Loucy (cell line): ENCODE measurements at regions not wholly inside any gene's neighbourhood (a gene's known extent, or its start where the extent isn't known, plus 50 kb on each side); places are given as distances from the start of the nearest gene placed in this dataset.

ENCODE experiments used
- H2AFZ ChIP-seq: fragments of 200-600 bp; sonication (generic); 2 replicates; pipeline ENCODE4 v1.6.0; 2016; ENCODE audit warnings: antibody characterized with exemption, mild to moderate bottlenecking, low read length, moderate library complexity
- H3F3A ChIP-seq: fragments of 200-600 bp; 2 replicates; pipeline ENCODE4 v1.6.0; 2016; ENCODE audit warnings: antibody characterized with exemption, low read depth, mild to moderate bottlenecking
- H3K27me3 ChIP-seq: fragments of 200-600 bp; sonication (generic); 2 replicates; pipeline ENCODE4 v1.6.1; 2014; ENCODE audit warnings: low read length, mild to moderate bottlenecking; ENCODE audit not compliant: insufficient read depth, poor library complexity, severe bottlenecking
- H3K36me3 ChIP-seq: fragments of 200-600 bp; sonication (generic); 2 replicates; pipeline ENCODE4 v1.6.1; 2016; ENCODE audit warnings: low read length; ENCODE audit not compliant: insufficient read depth
- H3K4me1 ChIP-seq: fragments of 200-600 bp; sonication (generic); 2 replicates; pipeline ENCODE4 v1.5.1; 2014; ENCODE audit warnings: low read length, mild to moderate bottlenecking; ENCODE audit not compliant: insufficient read depth, poor library complexity, severe bottlenecking
- H3K4me2 ChIP-seq: fragments of 200-600 bp; sonication (generic); 2 replicates; pipeline ENCODE4 v1.6.0; 2014; ENCODE audit warnings: antibody characterized with exemption, low read length, low read depth, mild to moderate bottlenecking; ENCODE audit not compliant: poor library complexity, severe bottlenecking
- H3K4me3 ChIP-seq: fragments of 200-600 bp; sonication (generic); 2 replicates; pipeline ENCODE4 v1.5.1; 2014; ENCODE audit warnings: low read length, mild to moderate bottlenecking, mixed read lengths; ENCODE audit not compliant: poor library complexity, severe bottlenecking
- H3K79me2 ChIP-seq: fragments of 200-600 bp; sonication (generic); 2 replicates; pipeline ENCODE4 v1.6.1; 2014; ENCODE audit warnings: low read length; ENCODE audit not compliant: insufficient read depth
- H3K9ac ChIP-seq: fragments of 200-600 bp; sonication (generic); 2 replicates; pipeline ENCODE4 v1.6.0; 2014; ENCODE audit warnings: mild to moderate bottlenecking, low read depth, low read length, moderate library complexity; ENCODE audit not compliant: poor library complexity, severe bottlenecking
- H3K9me2 ChIP-seq: fragments of 200-600 bp; sonication (generic); replicated peaks from 2 replicates; pipeline ENCODE4 v1.6.1; 2016; ENCODE audit warnings: low read depth, low read length, mixed read lengths
- H3K9me3 ChIP-seq: fragments of 200-600 bp; sonication (generic); 2 replicates; pipeline ENCODE4 v1.6.1; 2014; ENCODE audit warnings: mild to moderate bottlenecking, antibody characterized with exemption, low read length, low read depth; ENCODE audit not compliant: insufficient read depth
- H4K20me1 ChIP-seq: fragments of 200-600 bp; sonication (generic); 2 replicates; pipeline ENCODE4 v1.6.0; 2014; ENCODE audit warnings: antibody characterized with exemption, low read length, mild to moderate bottlenecking; ENCODE audit not compliant: insufficient read depth, poor library complexity, severe bottlenecking
- EZH2phosphoT487 ChIP-seq: fragments of 200-600 bp; IDR thresholded peaks from 2 replicates; pipeline ENCODE4 v1.6.1; 2018; ENCODE audit warnings: antibody characterized with exemption, mild to moderate bottlenecking, moderate library complexity, borderline replicate concordance
- TF ChIP-seq, protein P1 (sequence below): fragments of 200-600 bp; sonication (generic); conservative IDR thresholded peaks from 2 replicates; pipeline ENCODE4 v1.5.1; 2014; ENCODE audit warnings: mild to moderate bottlenecking, antibody characterized with exemption, low read length

DNA sequence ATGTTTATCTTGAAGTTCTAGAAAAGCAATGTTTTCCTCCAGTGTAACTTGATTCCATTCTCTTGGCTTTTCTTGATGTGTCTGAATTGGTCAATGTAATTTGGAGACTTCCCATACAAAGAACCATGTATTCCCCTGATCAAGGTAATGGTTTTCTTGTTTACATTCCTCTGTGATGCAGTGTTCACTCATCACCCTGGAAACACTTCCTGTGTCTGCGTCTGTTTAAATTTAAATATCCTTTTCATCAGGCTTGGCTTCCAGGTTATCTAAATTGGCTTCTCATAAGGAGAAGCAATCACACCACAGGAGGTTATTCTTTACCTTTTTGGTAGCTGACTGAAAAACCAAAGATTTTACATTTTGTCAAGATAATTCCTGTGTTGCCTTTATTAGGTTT, 237.3 kb upstream of the WSCD1 start:
- Histone ChIP-seq H3K4me2 (no peak overlapping the region), H4K20me1 (no peaks in the 10 kb centered on the region), H3K9ac (no peak overlapping the region), H3K27me3 (no peaks in the 10 kb centered on the region), H3K4me1 (no peaks in the 10 kb centered on the region), H3K9me2 (no peaks in the 10 kb centered on the region), H3K9me3 (no peaks in the 10 kb centered on the region), H3K36me3 (no peaks in the 10 kb centered on the region), H2AFZ (no peak overlapping the region), H3K4me3 (no peak overlapping the region), H3K79me2 (no peaks in the 10 kb centered on the region), H3F3A (no peaks in the 10 kb centered on the region)
- TF ChIP-seq, protein P1, sequence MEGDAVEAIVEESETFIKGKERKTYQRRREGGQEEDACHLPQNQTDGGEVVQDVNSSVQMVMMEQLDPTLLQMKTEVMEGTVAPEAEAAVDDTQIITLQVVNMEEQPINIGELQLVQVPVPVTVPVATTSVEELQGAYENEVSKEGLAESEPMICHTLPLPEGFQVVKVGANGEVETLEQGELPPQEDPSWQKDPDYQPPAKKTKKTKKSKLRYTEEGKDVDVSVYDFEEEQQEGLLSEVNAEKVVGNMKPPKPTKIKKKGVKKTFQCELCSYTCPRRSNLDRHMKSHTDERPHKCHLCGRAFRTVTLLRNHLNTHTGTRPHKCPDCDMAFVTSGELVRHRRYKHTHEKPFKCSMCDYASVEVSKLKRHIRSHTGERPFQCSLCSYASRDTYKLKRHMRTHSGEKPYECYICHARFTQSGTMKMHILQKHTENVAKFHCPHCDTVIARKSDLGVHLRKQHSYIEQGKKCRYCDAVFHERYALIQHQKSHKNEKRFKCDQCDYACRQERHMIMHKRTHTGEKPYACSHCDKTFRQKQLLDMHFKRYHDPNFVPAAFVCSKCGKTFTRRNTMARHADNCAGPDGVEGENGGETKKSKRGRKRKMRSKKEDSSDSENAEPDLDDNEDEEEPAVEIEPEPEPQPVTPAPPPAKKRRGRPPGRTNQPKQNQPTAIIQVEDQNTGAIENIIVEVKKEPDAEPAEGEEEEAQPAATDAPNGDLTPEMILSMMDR, result no peak
- TF ChIP-seq EZH2phosphoT487, result no peak

DNA sequence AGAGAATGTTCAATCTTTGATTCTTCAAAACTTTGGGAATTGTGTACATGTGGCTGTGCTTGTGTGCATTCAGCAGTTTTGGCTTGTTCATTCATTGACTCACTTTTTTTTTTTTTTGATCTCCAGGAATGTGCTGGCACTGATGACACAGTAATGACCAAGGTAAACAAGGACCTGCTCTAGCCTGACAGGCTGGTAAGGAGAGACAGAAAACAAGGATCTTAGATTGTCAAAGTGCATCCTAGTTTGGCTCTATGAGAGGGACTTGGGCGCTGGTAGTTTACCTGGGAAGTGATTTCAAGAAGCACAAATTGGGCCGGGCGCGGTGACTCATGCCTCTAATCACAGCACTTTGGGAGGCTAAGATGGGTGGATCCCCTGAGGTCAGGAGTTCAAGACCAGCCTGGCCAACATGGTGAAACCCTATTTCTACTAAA, 233.1 kb upstream of the WSCD1 start:
- Histone ChIP-seq H3K9me3 (no peaks in the 10 kb centered on the region), H3K9ac (no peak overlapping the region), H3K4me3 (no peak overlapping the region), H3K79me2 (no peaks in the 10 kb centered on the region), H3F3A (no peaks in the 10 kb centered on the region), H4K20me1 (no peaks in the 10 kb centered on the region), H3K36me3 (no peaks in the 10 kb centered on the region), H2AFZ (no peak overlapping the region), H3K4me1 (no peaks in the 10 kb centered on the region), H3K9me2 (no peaks in the 10 kb centered on the region), H3K27me3 (no peaks in the 10 kb centered on the region), H3K4me2 (no peak overlapping the region)
- TF ChIP-seq, protein P1, result no peak
- TF ChIP-seq EZH2phosphoT487, result no peak

DNA sequence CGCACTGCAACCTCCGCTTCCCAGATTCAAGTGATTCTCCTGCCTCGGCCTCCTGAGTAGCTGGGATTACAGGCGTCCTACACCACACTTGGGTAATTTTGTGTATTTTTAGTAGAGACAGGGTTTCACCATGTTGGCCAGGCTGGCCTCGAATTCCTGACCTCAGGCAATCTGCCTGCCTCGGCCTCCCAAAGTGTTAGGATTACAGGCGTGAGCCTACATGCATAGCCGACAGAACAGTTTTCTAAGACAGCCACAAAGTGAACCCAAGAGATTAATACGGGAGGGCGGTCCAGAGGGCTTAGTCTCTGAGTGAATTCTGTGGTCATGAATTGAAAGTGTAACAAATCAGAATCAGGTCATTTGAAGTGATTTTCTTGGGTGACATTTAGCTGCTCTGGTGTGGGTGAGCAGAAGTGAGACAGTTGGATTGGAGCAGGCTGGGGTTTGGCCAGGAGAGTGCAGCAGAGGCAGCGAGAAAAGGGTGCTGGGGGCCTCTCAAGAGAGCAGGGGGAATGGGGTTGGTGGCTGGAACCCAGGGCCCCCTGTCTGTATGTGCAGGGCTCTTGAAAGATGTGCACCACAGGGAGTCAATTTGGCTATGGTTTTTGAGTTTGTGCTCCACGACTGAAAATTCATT, 231.4 kb upstream of the WSCD1 start:
- Histone ChIP-seq H3K79me2 (no peaks in the 10 kb centered on the region), H3K4me2 (no peak overlapping the region), H2AFZ (no peak overlapping the region), H3K4me1 (no peaks in the 10 kb centered on the region), H3K36me3 (no peaks in the 10 kb centered on the region), H3K4me3 (no peak overlapping the region), H3K9ac (no peak overlapping the region), H3K9me2 (no peaks in the 10 kb centered on the region), H3K27me3 (no peaks in the 10 kb centered on the region), H3K9me3 (no peaks in the 10 kb centered on the region), H4K20me1 (no peaks in the 10 kb centered on the region), H3F3A (no peaks in the 10 kb centered on the region)
- TF ChIP-seq EZH2phosphoT487, result no peak
- TF ChIP-seq, protein P1, result no peak
